ENCODE measurements at regions not wholly inside any gene's neighbourhood (a gene's known extent, or its start where the extent isn't known, plus 50 kb on each side); places are given as distances from the start of the nearest gene placed in this dataset.
"Not testable (repeated sequence)": the region's sequence is repeated elsewhere in the genome, so short reads cannot be mapped to it uniquely, and the experiment has no call there.

GRCh38 chr10:33952692-33953360, 618.4 kb upstream of the NRP1 start:
- no peak for DNase-seq

DNA sequence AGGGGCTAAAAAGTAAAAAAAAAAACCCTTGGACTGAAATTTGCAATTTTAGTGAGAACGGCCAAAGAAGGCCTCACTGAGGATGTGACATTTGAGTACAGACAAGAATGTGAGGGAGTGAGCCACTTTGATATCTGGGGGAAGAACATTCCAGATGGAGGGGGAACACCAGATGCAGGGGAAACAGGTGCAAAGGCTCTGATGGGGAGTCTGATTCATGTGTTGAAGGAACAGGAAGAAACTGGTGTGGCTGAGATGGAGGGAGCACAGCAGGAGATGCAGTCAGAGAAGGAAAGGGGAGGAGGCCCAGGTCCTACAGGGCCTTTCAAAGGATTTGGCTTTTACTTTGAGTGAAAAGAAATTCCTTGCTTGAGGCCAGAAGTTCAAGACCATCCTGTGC, 615.7 kb upstream of the NRP1 start:
- DNase-seq, result no peak

GRCh38 chr10:33947544-33947943, 613.1 kb upstream of the NRP1 start:
- DNase-seq, result no peak

DNA sequence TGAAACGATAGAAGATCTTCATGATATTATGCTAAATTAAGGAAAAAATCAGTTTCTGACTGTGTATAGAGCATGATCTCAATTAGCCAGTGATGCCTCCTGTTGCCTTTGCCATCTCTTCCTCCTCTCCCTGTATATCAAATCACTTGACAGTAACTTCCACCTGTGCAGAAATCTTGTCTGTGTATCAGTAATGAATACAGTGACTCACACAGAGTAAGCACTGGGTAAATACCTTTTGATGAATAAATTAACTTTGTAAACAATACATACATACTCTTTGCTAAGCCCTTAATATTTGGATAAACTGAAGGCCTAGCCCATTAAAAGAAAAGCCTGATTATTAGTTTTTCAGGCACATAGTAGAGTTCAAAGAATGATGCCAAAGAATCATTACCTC, 610.6 kb upstream of the NRP1 start:
- no peak for DNase-seq

DNA sequence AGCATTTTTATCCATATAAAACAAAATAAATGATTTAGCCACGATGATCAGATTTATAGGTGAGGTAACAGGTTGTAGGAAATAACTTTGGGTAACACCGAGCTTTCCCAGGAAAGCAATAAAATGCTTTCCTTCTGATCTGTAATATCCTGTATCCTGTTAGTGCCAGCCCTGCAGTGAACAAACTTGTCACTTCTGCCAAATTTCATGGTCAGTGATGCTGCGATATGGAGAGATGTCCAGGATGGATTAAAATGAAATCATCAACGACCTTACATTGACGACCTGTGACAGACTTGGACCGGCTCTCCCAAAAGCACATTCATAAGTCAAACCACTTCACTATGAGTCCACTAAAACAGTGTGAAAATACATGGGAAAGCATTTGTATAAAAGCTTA, 608.0 kb upstream of the NRP1 start:
- no peak for DNase-seq

GRCh38 chr10:33939892-33940291, 605.4 kb upstream of the NRP1 start:
- no peak for DNase-seq

DNA sequence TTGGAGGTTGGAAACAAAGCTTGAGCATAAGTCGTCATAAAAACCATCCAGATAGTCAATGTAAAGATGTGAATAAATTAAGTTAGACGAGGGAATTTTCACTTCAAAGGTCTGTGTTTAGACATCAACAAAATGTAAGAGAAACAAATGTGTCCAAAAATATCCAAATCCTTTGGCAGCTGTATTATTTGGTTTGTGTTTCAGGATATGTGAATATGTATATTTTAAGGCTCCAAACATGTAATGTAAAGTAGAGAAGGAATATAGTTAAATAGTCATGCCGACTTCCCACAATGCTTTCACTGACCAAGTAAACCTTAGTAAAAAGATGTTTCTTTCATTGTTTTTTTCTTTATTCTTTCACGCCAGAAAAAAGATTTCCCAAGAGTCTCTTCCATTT, 604.9 kb upstream of the NRP1 start:
- DNase-seq, result no peak

DNA sequence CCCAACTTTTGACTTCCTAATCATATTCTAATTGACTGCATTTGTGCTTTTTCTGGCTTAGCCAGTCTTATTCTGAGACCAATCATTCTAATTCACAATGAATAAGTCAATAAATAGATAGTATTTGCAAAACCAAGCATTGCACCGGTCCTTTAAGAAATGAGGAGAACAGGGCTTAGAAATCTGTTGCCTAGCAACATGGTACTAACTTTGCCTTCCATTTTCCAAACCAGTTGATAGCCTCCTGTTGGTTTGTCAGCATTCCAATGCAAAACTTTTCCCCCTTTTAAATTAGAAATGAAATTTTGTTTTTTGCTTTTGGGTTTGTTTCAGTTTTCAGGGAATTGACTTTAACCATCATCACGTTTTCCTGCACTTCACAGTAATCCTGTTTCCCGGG, 603.5 kb upstream of the NRP1 start:
- no peak for DNase-seq

DNA sequence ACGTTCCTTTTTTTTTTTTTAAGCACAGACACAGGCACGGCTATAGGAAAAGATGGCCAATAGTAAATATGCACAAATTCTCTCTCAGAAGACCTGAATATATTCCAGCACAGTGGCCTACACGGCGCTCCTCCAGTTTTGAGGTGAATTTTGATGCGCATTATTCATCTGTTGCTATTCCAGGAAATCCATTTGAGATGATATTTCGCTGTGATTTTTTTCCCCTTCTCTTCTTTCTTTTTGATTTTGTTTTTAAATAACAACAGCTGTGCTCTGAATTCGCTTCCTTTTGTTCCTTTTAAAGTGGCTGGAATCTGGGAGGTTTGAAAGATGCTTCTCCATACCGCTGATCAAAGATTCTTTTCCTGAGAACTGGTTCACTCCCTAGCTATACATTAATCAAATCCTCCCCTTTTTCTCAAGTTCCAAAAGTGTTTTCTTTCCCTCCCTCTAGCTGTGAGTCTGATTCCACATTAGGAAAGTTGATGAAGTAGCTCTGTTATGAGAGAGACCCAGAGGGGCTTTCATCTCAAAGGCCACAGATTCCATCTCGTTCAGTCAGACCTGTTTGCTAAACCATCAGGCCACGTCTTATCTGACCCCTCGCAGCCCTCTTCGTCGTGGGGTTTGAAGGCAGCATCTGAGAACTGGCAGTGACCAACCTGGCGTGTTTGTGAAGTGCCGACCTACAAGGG, 602.7 kb upstream of the NRP1 start:
- no peak for DNase-seq

DNA sequence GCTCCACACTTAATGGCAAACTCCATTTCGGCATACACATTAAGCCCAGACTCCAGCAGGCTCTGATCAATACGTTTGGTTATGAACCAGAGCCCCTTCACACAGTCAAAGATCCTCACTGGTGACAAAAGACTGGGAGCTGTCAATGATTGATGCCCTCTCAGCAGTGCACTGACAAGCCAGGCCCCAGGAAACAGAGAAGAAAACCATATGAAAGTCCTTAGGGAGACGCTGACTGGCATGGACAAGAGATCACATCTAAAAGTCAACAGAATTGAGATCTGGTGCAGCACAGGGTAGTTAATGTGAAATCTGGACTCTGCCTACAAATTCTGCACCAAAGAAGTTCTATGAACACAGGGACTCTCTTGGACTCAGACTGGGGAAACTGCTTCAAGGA, 600.9 kb upstream of the NRP1 start:
- no peak for DNase-seq

GRCh38 chr10:33930079-33930478, 595.6 kb upstream of the NRP1 start:
- DNase-seq, result no peak

- DNase-seq, result no peak
Observed at GRCh38 chr10:33927347-33927746, 592.9 kb upstream of the NRP1 start.

GRCh38 chr10:33921970-33922605, 587.6 kb upstream of the NRP1 start:
- DNase-seq, result no peak

- no peak for DNase-seq
Observed at GRCh38 chr10:33920351-33920750, 585.9 kb upstream of the NRP1 start.

GRCh38 chr10:33919244-33919643, 584.8 kb upstream of the NRP1 start:
- DNase-seq, result no peak

GRCh38 chr10:33917069-33917780, 582.8 kb upstream of the NRP1 start:
- DNase-seq, result peak; percentile 2

DNA sequence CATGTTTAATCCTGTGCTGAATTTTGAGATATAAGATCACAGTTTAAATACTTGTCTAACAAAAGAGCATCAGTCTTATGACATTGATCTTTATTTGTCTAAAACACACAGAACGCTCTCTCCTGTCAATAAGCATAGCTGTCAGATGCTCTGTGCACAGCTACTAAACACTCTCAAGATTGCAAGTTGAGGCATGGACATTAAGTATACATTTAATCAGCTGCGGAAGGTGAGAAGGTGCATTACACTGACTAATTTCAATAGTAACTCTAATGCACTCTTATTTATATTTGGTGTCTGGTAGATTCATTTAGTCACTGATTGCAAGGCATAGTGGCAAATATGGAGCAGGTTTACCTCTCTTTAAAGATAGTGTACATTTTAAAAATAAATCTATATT, 580.3 kb upstream of the NRP1 start:
- DNase-seq, result no peak

DNA sequence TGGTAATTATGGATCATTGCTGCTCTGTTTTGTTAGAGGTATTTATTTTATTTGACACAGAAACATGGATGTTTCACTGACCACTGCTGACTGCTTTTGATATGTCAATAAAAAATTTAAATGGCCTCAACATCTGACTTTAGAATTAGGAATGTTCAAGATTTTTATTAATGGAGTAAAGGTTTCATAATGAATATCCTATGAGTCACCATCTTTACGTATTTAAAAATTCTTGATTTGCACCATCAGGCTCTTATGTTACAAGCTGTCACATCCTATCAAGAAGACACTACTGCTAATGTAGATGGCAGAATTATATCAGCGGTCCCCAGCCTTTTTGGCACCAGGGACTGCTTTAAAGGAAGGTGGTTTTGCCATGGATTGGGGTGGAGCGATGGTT, 578.7 kb upstream of the NRP1 start:
- no peak for DNase-seq

DNA sequence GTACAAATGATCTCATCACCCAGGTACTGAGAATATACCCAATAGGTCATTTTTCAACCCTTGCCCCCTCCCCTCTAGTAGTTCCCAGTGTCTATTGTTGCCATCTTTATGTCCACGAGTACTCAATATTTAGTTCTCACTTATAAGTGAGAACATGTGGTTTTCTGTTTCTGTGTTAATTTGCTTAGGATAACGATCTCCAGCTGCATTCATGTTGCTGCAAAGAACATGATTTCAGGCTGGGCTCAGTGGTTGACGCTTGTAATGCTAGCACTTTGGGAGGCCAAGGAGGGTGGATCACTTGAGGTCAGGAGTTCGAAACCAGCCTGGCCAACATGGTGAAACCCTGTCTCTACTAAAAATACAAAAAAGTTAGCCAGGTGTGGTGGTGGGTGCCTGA, 575.0 kb upstream of the NRP1 start:
- not testable (repeated sequence) for DNase-seq

GRCh38 chr10:33901166-33901565, 566.7 kb upstream of the NRP1 start:
- no peak for DNase-seq

DNA sequence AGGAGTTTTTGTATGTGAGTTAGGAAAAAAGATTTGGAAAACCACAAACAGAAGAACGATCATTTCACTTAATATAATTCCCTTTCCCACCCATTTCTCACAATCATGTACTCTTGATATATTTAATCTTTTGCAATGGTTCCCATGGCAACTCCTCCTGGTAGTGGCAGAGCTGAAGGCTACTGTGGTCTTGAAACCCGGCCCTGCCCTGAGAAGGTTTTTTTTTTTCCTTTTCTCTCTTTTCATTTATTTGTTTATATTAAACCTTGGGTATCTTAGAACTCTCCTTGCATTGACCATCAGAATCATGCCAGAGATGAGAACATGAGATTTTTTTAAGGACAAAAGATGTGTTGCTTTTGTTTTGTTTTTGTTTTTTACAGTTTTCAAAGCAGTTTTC, 566.1 kb upstream of the NRP1 start:
- DNase-seq, result no peak

GRCh38 chr10:33899578-33900531, 565.4 kb upstream of the NRP1 start:
- DNase-seq, result no peak
